8988T (cell line): ENCODE measurements at regions not wholly inside any gene's neighbourhood (a gene's known extent, or its start where the extent isn't known, plus 50 kb on each side); places are given as distances from the start of the nearest gene placed in this dataset.

Experiments used
- DNase-seq: peaks from one replicate; pipeline ENCODE4 v3.0.0; 2011

GRCh38 chr2:160680294-160680693 is 186.7 kb upstream of the RBMS1 start:
- DNase-seq = no peak

DNA sequence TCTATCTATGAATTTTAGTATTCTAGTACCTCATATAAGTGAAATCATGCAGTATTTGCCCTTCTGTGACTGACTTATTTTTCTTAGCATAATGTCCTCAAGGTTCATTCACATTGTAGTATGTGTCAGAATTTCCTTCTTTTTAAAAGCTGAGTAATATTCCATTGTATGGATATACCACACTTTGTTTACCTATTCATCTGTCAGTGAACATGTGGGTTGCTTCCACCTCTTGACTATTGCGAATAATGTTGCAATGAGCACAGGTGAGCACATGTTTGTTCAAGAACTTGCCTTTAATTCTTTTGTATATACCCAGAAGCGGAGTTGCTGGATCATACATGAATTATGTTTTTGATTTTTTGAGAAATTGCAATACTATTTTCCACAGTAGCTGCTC is 187.4 kb upstream of the RBMS1 start:
- no peak for DNase-seq

- DNase-seq = no peak
Measured at GRCh38 chr2:160683206-160683605, 189.6 kb upstream of the RBMS1 start.

GRCh38 chr2:160687629-160688028 is 194.0 kb upstream of the RBMS1 start:
- DNase-seq = no peak

- DNase-seq = no peak
Measured at GRCh38 chr2:160689441-160689840, 195.8 kb upstream of the RBMS1 start.

GRCh38 chr2:160694221-160694620 is 200.6 kb upstream of the RBMS1 start:
- DNase-seq = no peak

GRCh38 chr2:160694631-160695030 is 201.0 kb upstream of the RBMS1 start:
- DNase-seq = no peak

DNA sequence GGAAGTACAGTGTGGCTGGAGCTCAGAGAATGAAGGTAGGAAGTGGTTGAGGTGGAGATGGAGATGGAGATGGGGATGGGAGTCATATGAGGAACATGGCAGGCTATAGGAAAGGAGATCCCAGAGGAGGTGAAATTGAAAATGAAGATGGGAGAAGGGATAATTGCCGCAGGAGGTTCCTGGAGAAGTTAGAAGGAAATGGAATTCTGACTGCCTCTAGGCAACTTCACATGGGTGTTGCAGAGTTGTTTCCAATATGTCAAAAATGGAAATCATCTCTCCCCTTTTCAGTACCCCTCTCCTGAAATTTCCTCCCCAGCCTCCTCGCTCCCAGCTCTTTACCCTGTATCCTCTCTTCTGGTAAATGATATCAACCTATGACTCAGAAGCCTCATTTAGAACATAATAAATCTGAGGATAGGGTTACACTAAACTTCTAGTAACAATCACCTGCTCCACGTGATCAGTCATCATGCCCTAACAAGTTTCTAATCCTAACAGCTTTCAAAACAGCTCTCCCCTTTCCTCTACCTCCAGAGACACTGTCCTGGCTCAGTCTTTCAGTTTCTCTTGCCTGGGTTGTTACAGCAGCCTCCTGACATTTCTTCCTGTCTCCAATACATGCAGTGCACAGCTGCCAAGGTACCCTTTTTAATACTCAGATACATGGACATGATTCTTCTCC is 201.9 kb upstream of the RBMS1 start:
- DNase-seq = no peak

DNA sequence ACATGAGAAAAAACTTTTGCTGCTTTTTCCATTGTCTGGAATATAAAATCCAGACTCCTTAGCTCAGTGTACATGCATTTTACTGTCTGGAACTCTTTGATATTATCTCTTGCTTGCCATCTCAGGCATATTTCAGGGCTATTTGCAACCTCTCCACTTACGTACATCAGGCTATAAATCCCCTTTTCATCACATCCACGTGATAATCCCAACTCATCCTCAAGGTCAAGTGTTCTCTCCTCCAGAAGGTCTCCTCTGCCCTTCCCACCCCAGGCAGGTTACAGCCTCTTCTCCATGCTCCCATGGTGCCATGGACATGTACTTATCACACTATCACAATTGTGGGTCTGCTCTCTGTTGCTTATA is 202.5 kb upstream of the RBMS1 start:
- DNase-seq = no peak

DNA sequence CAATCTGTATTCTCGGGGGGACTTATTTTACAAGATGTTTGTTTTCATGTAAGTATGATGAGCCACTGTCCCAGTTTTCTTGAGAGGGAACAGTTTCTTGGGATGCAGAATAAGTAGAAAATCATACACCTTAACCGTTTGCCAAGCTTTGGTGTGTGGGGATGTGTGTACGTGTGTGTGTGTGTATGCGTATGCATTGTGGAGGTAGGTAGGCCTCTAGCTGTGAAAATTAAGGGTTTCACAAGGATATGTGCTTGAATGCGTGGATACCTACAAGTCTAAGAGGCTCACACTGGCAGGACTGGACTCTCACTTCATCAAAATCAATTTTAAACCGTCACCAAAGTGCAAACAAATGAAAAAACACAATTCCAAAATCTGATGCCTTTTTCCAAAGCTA is 204.2 kb upstream of the RBMS1 start:
- DNase-seq = no peak

GRCh38 chr2:160700021-160700814 is 206.6 kb upstream of the RBMS1 start:
- DNase-seq = no peak

DNA sequence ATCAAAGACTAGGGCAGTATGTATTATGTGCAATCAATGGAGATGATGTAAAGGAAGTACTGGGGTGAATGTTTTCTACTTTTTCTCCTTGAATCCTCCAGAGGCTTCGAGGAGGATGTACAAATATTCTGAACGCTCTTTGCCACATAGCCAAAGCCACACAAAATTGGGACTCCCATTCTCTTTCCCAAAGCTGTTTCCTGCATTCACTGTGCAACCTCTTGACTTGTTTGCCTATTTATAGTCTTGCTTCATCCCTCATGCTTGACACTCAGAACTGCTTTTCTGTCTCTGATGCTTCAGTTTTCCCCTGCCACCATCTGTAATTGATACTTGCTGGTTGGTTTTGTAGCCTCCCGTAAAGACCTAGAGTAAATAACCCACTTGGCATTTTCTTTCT is 208.2 kb upstream of the RBMS1 start:
- DNase-seq = no peak

DNA sequence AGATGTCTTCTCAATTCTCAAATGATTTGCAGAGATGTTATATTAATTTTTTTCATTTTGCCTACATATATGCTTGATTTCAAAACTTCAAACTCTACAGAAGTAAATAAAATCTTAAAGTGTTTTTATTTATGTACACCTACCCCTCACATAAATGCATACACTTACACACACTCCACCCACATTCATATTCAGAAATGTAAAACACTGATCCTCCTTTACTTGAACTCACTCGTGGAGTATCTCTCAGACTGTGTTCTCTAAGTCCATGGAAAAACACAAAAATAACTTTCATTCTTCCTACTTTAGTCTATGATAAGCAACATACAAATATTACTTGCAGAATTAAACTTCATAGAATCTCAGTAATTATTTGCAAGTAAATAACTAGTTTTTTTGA is 209.1 kb upstream of the RBMS1 start:
- DNase-seq = no peak

DNA sequence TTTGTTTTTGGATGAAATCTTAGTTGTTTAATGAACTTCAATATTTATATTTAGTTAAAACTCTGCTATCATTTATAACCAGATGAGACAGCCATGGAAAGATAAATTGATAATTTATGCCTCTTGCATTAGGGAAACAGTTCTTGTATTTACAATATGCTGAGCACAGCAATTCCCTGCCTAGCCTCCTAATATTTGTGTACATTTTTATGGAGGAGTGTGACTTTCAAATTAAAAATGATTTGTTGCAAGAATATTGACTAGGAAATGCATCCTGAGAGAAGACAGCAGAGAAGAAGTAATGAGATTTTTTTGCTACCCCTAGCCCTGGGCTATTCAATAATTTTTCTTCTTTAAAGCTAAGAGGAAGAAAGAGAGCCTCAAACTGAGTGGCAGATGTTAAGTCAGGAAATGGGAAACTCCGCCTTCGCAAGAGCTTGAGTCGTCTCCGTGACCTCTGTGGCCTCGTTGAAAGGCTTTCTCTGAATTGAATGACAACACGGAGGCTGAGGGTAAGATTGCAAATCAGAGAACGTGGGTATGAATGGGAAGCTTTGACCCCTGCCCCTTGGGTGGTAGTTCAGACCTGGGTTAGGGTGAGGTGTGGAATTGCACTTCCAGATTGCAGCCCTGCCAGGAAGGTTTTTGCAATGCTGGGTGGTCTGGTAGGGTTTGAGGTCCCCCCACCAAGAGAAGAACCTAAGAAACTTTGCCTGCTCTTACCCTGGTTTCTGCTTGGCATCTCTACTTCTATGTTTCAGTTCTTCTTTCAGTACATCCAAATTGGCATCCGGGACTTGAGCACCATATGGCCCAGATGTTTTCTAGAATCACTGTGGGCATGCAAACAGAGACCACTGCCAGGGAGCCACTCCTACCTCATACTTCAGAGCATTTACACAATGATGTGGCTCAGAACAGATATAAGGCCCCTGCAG is 210.3 kb upstream of the RBMS1 start:
- no peak for DNase-seq

- DNase-seq = no peak
Measured at GRCh38 chr2:160715428-160715827, 221.8 kb upstream of the RBMS1 start.

DNA sequence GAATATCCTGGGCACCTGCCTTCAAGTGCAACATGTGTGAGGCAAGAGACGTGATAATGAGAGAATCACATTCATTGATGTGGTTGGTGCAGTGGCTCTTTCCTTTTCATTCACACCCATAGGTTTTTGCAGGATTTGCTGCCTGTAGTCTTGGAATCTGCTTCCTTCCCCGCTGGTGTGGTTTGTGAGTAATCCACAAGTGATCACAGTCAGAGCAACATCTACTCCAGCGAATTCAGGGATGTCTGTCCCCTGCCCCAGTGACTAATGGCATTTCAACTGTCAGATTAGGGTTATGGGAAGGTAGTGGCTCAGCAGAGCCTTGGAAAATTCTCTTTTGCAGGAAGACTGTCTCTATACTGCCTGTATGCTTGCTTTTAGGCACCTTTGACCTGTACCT is 225.5 kb upstream of the RBMS1 start:
- no peak for DNase-seq

DNA sequence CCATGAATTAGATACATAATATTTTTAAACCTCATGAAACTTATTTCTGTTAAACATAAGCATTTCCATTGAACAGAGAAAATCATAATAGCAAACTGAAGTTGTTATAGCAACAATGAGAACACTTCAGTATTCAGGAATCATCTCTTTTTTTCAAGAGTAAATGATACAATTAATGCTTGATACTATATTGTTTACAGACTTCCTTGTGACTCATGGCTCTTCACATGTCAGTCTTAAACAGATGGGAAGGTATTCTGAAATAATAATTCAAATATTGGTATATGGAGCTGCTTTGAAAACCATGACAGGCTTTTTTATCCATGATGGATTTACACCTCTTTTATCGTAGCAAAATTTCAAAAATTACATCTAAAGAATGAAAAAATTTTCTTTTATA is 226.5 kb upstream of the RBMS1 start:
- DNase-seq = no peak

GRCh38 chr2:160721089-160722040 is 227.8 kb upstream of the RBMS1 start:
- DNase-seq = no peak

DNA sequence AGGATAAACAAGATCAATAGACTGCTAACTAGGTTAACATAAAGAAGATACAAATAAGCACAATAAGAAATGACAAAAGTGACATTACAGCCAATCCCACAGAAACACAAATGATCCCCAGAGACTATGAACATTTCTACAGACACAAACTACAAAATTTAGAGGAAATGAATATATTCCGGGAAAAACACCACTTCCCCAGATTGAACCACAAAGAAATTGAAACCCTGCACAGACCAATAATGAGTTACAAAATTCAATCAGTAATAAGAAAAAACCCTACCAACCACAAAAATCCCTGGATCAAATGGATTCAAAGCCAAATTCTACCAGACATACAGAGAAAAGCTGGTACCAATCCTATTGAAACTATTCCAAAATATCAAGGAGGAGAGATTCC is 232.4 kb upstream of the RBMS1 start:
- no peak for DNase-seq

DNA sequence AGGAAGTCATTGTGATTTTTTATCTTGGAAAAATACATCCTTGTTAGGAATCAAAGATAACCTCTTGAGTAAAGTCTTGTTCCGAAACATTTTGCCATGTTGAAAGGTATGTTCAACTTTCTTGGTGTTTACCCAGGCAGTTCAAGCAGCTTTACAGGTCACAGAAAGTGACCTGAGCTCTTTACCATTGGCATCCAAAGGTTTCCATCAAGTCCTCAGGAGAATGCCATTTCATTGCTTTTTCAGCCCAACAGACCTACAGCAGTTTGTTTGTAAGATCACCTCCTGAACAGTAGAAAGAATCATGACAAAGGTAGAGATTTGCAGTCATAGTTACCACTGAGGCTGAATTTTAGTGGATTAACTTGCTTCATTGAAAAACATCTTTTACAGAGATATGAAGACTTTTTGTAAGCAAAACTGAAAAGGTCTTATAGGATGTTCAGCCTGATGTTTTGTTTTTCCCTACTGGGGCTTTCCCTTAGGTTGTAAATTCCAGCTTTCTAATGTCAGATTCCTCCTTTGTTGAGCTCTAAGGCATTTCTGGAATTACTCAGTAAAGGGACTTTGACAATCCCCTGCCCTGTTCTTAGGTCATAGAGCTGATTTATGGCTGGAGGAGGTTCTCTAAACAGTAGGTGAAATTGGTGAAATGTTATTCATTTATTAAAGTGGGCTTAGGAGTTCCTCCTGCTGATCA is 236.8 kb upstream of the RBMS1 start:
- no peak for DNase-seq

DNA sequence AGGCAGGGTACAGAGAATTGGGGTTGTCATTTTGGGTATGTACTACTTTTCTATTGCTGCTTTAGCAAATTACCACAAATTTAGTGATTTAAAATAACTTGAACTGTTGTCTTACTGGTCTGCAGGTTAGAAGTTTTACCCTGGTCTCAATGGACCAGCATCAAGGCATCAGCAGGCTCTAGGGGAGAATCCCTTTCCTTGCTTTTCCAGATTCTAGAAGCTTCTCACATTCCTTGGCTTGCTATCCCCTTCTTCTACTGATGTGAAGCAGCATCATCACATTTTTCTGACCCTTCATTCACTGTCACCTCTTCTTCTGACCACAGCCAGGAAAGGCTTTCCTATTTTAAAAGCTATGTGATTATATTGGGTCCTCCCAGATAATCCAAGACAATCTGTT is 237.8 kb upstream of the RBMS1 start:
- DNase-seq = no peak

- no peak for DNase-seq
Measured at GRCh38 chr2:160731856-160732255, 238.2 kb upstream of the RBMS1 start.
